DOHH2 (cell line): ENCODE measurements at regions not wholly inside any gene's neighbourhood (a gene's known extent, or its start where the extent isn't known, plus 50 kb on each side); places are given as distances from the start of the nearest gene placed in this dataset.

ENCODE experiments used
- H3F3A ChIP-seq: fragments of 200-600 bp; sonication (generic), shearing (Covaris generic); 2 replicates; pipeline ENCODE4 v1.6.0; 2016; ENCODE audit warnings: antibody characterized with exemption, mild to moderate bottlenecking; ENCODE audit not compliant: control insufficient read depth, insufficient read depth
- H3K27ac ChIP-seq: fragments of 200-600 bp; sonication (generic); 2 replicates; pipeline ENCODE4 v1.5.1; 2014; ENCODE audit warnings: low read depth, mild to moderate bottlenecking, low read length, moderate library complexity
- H3K27me3 ChIP-seq: fragments of 200-600 bp; sonication (generic); 2 replicates; pipeline ENCODE4 v1.6.1; 2014; ENCODE audit warnings: mild to moderate bottlenecking, low read length, mixed read lengths; ENCODE audit not compliant: control insufficient read depth
- H3K36me3 ChIP-seq: fragments of 200-600 bp; sonication (generic); 2 replicates; pipeline ENCODE4 v1.6.1; 2014; ENCODE audit warnings: mild to moderate bottlenecking, low read length, moderate library complexity, mixed read lengths; ENCODE audit not compliant: control insufficient read depth
- H3K4me1 ChIP-seq: fragments of 200-600 bp; sonication (generic); 2 replicates; pipeline ENCODE4 v1.6.1; 2014; ENCODE audit warnings: mild to moderate bottlenecking, low read length, mixed read lengths; ENCODE audit not compliant: control insufficient read depth
- H3K4me2 ChIP-seq: fragments of 200-600 bp; sonication (generic); 2 replicates; pipeline ENCODE4 v1.6.0; 2014; ENCODE audit warnings: mild to moderate bottlenecking, low read length, moderate library complexity
- H3K4me3 ChIP-seq: fragments of 200-600 bp; sonication (generic); 2 replicates; pipeline ENCODE4 v1.5.1; 2014; ENCODE audit warnings: mild to moderate bottlenecking, low read length, mixed read lengths
- H3K79me2 ChIP-seq: fragments of 200-600 bp; sonication (generic); 2 replicates; pipeline ENCODE4 v1.6.1; 2014; ENCODE audit warnings: mild to moderate bottlenecking, low read length, mixed read lengths; ENCODE audit not compliant: control insufficient read depth
- H3K9me2 ChIP-seq: fragments of 200-600 bp; sonication (generic); replicated peaks from 2 replicates; pipeline ENCODE4 v1.6.1; 2014; ENCODE audit warnings: mild to moderate bottlenecking, low read length, mixed read lengths; ENCODE audit not compliant: control insufficient read depth
- H3K9me3 ChIP-seq: fragments of 200-600 bp; sonication (generic); 2 replicates; pipeline ENCODE4 v1.6.1; 2014; ENCODE audit warnings: antibody characterized with exemption, low read length, mixed read lengths; ENCODE audit not compliant: control insufficient read depth, insufficient read depth
- H4K20me1 ChIP-seq: fragments of 200-600 bp; sonication (generic); 2 replicates; pipeline ENCODE4 v1.6.0; 2014; ENCODE audit warnings: low read depth, mild to moderate bottlenecking, antibody characterized with exemption, low read length, moderate library complexity; ENCODE audit not compliant: control insufficient read depth, insufficient read depth
- EZH2phosphoT487 ChIP-seq: fragments of 200-600 bp; sonication (generic); IDR thresholded peaks from 2 replicates; pipeline ENCODE4 v1.6.1; 2017; ENCODE audit warnings: borderline replicate concordance, mild to moderate bottlenecking, antibody characterized with exemption, low read length, moderate library complexity, mixed read lengths
- TF ChIP-seq, protein P1 (sequence below): fragments of 200-600 bp; sonication (generic); IDR thresholded peaks from one replicate; pipeline ENCODE4 v1.5.1; 2014; ENCODE audit warnings: antibody characterized with exemption, mild to moderate bottlenecking, low read depth, low read length; ENCODE audit not compliant: poor library complexity, severe bottlenecking

DNA sequence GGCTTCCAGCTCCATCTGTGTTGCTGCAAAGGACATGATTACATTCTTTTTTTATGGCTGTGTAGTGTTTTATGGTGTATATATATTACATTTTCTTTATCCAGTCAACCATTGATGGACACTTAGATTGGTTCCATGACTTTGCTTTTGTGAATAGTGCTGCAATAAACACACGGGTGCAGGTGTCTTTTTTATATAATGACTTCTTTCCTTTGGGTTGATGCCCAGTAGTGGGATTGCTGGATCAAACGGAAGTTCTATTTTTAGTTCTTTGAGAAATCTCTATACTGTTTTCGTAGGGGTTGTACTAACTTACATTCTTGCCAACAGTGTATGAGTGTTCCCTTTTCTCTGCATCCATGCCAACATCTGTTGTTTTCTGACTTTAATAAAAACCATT lies 189.7 kb downstream of the ACTR3B start:
- no peaks in the 10 kb centered on the region for H3K27me3 ChIP-seq
- no peak overlapping the region for H3K4me3 ChIP-seq
- H3K4me2 ChIP-seq: no peak overlapping the region
- no peaks in the 10 kb centered on the region for H3K4me1 ChIP-seq
- no peak overlapping the region for H3K27ac ChIP-seq
- TF ChIP-seq EZH2phosphoT487: no peak
- TF ChIP-seq, protein P1, sequence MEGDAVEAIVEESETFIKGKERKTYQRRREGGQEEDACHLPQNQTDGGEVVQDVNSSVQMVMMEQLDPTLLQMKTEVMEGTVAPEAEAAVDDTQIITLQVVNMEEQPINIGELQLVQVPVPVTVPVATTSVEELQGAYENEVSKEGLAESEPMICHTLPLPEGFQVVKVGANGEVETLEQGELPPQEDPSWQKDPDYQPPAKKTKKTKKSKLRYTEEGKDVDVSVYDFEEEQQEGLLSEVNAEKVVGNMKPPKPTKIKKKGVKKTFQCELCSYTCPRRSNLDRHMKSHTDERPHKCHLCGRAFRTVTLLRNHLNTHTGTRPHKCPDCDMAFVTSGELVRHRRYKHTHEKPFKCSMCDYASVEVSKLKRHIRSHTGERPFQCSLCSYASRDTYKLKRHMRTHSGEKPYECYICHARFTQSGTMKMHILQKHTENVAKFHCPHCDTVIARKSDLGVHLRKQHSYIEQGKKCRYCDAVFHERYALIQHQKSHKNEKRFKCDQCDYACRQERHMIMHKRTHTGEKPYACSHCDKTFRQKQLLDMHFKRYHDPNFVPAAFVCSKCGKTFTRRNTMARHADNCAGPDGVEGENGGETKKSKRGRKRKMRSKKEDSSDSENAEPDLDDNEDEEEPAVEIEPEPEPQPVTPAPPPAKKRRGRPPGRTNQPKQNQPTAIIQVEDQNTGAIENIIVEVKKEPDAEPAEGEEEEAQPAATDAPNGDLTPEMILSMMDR: no peak
- no peaks in the 10 kb centered on the region for H3F3A ChIP-seq
- no peaks in the 10 kb centered on the region for H4K20me1 ChIP-seq
- H3K79me2 ChIP-seq: no peaks in the 10 kb centered on the region
- no peaks in the 10 kb centered on the region for H3K36me3 ChIP-seq
- H3K9me3 ChIP-seq: 0 out of 2 replicates have a peak, but pooled peaks cover 3% of the 10 kb centered on the region
- 0 out of 2 replicates have a peak, but pooled peaks cover 3% of the 10 kb centered on the region for H3K9me2 ChIP-seq

DNA sequence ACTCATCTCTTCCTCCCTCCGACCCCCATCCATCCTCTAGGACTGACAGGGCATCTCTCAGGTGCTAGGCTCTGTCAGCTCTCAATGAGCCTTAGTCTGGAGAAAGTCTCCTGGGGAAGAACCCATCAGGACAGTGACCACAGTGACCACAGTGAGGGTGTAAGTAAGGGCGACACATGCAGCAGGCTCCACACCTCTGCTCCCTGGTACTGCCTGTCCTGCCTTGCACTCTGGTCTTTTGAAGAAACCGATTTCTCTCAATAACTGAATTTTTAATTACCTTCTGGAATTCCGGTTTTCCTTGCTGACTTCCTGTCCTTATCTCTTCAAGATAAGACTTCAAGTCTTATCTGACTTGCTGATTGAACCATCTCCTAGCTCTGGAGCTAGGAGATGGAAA lies 190.2 kb downstream of the ACTR3B start:
- Histone ChIP-seq H3K79me2 (no peaks in the 10 kb centered on the region), H3F3A (no peaks in the 10 kb centered on the region), H3K9me2 (0 out of 2 replicates have a peak, but pooled peaks cover 3% of the 10 kb centered on the region), H3K4me1 (no peaks in the 10 kb centered on the region), H3K9me3 (0 out of 2 replicates have a peak, but pooled peaks cover 3% of the 10 kb centered on the region), H3K36me3 (no peaks in the 10 kb centered on the region), H3K4me2 (no peak overlapping the region), H3K27me3 (no peaks in the 10 kb centered on the region), H3K4me3 (no peak overlapping the region), H3K27ac (no peak overlapping the region), H4K20me1 (no peaks in the 10 kb centered on the region)
- TF ChIP-seq, protein P1: no peak
- no peak for TF ChIP-seq EZH2phosphoT487

DNA sequence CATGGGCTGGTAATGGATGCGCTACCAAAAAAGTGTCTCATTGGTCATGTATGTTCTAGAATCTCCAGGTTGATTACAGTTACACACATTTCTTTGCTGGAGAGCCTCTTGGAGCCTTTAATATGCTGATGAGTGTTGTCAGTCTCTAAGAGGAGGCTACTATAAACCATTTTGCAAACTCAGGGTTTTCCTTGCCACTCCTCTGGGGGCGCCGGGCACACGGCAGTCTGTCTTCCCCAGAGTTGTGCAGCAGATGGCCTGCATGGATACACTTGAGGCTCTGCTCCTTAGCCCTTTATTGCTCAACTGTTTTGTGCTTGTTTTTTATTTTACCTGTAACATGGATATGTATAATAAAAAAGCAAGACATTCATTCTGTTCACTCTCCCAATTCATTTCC lies 196.5 kb downstream of the ACTR3B start:
- Histone ChIP-seq H3K27ac (no peak overlapping the region), H3K9me2 (no peaks in the 10 kb centered on the region), H3K9me3 (no peaks in the 10 kb centered on the region), H3K4me3 (no peak overlapping the region), H3F3A (no peaks in the 10 kb centered on the region), H3K4me2 (no peak overlapping the region), H3K36me3 (no peaks in the 10 kb centered on the region), H3K79me2 (no peaks in the 10 kb centered on the region), H3K27me3 (no peaks in the 10 kb centered on the region), H3K4me1 (no peaks in the 10 kb centered on the region), H4K20me1 (no peaks in the 10 kb centered on the region)
- no peak for TF ChIP-seq EZH2phosphoT487
- TF ChIP-seq, protein P1: no peak
